ENCODE measurements at regions not wholly inside any gene's neighbourhood (a gene's known extent, or its start where the extent isn't known, plus 50 kb on each side); places are given as distances from the start of the nearest gene placed in this dataset.

DNA sequence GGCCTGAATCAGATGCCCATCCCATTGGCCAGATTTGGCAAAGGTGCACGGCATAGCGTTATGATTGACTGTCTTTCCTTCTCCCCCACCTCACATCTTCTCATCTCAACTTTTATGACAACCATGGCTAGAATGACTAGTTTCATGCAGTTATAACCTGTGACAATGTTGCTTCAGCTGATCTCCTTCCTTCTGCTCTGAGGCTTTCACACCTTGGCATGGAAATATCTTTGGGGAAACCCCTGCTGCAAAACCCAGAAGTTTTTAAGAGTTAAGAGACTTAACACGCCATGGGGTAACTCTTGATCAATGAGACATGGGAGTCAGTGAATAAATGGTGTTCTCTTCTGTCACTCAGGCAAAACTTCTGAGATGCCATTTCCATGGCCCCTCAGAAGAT is 290.7 kb upstream of the MDFIC2 start:
- H3K27ac ChIP-seq = no peak overlapping the region
- TF ChIP-seq, protein P1, sequence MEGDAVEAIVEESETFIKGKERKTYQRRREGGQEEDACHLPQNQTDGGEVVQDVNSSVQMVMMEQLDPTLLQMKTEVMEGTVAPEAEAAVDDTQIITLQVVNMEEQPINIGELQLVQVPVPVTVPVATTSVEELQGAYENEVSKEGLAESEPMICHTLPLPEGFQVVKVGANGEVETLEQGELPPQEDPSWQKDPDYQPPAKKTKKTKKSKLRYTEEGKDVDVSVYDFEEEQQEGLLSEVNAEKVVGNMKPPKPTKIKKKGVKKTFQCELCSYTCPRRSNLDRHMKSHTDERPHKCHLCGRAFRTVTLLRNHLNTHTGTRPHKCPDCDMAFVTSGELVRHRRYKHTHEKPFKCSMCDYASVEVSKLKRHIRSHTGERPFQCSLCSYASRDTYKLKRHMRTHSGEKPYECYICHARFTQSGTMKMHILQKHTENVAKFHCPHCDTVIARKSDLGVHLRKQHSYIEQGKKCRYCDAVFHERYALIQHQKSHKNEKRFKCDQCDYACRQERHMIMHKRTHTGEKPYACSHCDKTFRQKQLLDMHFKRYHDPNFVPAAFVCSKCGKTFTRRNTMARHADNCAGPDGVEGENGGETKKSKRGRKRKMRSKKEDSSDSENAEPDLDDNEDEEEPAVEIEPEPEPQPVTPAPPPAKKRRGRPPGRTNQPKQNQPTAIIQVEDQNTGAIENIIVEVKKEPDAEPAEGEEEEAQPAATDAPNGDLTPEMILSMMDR (conservative IDR thresholded peaks at IDR 0.05) = no peak

DNA sequence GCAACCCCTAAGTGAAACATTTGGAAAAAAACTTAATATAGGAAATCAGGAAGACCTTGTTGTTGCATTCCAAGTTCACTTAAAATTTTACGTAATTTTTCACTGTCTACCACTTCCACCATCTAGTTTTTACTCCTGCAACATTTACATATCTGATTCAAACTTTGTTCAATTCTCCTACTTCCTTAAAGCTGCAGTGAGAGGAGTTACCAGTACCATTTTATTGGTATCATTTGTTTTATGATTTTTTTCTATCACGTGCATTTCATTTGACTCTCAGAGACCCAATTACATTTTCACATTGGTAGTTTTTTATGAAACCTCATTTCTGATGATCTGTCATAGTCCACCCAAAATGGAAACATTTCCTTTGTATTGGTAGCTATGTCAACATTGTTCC is 284.9 kb upstream of the MDFIC2 start:
- TF ChIP-seq, protein P1 (conservative IDR thresholded peaks at IDR 0.05) = no peak
- no peak overlapping the region for H3K27ac ChIP-seq

DNA sequence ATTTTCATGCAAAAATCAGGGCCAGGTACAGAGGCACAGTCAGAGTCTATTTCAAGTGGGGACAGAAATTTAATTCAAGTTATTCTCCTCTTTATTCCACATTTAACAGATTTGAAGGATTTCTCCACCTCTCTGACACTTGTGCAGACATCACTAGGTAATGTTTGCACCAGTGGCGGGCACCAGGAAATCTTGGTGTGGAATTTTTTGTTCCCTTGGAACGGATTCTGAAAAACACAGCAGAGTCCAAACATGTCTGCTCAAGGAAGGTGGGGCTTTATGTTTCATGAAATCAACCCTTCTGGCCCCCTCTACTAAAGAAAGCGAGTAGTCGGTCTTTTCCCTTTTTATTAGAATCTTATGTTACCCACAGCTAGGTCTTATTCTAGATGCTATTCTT is 271.2 kb upstream of the MDFIC2 start:
- H3K27ac ChIP-seq = no peak overlapping the region
- TF ChIP-seq, protein P1 (conservative IDR thresholded peaks at IDR 0.05) = no peak

DNA sequence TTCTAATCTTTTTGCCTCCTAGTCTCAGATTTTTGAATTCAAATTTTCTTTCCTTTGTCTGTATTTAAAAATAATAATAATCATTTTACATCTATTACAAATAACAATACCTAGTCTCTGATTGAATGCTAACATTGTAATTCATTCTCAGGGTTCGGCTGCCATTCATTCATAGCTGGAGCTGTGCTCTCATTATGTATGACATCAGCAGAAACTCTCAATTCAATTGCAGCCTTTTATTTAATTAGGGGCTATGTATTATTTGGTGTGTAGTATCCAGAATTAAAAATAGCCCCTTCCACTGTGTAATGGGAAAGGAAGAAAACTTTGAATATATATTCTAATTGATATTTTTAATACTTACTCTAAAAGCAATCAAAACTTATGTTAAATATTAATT is 270.4 kb upstream of the MDFIC2 start:
- TF ChIP-seq, protein P1 (conservative IDR thresholded peaks at IDR 0.05) = no peak
- H3K27ac ChIP-seq = no peak overlapping the region

DNA sequence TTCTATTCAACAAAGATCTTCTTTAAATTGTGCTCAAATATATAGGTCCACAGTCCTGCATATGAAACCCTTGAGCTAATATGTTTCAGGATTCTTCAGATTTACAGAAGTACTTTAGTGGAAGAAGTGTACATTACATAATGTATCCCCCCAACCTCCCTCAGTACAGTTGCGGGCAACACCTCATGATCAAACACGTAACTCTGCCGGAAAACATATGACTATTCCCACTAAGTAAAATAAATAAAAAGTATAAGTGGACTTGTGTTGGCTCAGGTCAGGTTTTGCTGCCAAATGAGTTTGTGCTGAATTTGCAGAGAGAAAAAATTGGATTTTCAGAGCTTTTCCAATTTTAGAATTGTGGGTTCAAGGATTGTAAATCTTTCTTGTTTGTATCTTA is 267.6 kb upstream of the MDFIC2 start:
- TF ChIP-seq, protein P1 (conservative IDR thresholded peaks at IDR 0.05) = no peak
- no peak overlapping the region for H3K27ac ChIP-seq

DNA sequence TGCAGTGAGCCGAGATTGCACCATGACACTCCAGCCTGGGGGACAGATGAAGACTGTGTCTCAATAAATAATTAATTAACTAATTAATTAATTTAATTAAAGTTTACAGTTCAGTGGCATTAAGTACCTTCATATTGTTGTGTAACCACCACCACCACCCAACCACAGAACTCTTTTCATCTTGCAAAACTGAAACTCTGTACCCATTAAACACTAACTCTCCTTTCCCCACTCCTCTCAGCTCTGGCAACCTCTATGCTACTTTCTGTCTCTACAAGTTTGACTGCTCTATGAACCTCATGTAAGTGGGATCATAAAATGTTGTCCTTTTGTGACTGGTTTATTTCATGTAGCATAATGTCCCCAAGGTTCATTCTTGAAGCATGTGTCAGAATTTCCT is 259.3 kb upstream of the MDFIC2 start:
- TF ChIP-seq, protein P1 (conservative IDR thresholded peaks at IDR 0.05) = no peak
- H3K27ac ChIP-seq = no peak overlapping the region

DNA sequence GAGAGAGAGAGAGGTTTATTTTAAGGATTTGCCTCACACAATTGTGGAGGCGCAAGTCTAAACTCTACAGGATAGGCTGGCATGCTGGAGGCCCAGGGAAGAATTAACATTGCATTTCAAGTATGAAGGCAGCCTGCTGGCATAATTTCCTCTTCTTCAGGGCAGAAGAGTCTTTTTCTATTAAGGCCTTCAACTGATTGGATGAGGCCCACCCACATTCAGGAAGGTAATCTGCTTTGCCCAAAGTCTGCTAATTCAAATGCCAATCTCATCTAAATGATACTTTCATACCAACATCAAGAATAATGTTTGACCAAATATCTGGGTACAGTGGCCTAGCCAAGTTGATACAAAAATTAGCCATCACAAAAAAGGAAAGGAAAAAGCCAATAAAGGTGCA is 258.1 kb upstream of the MDFIC2 start:
- H3K27ac ChIP-seq = no peak overlapping the region
- TF ChIP-seq, protein P1 (conservative IDR thresholded peaks at IDR 0.05) = no peak

DNA sequence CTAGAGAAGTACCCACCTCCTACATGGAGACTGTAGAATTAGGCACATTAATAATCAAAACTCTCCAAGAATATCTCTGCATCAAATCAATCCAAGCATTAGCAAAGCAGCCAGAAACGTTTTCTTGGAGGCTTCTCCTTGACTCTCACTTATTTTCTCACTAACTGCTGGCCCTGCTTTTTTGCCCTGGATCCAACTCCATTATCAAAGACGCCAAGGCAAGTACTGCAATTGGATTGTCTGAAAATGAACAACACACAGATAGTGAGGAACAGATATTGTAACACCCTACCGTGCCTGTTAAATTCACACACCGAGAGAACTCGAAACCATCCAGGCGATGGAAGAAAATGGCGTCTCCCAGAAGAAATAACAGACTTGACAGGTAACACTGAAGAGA is 256.2 kb upstream of the MDFIC2 start:
- TF ChIP-seq, protein P1 (conservative IDR thresholded peaks at IDR 0.05) = no peak
- H3K27ac ChIP-seq = no peak overlapping the region

Measured in VCaP (cell line).